Adrenal gland (tissue), 9 donors: ENCODE measurements at regions not wholly inside any gene's neighbourhood (a gene's known extent, or its start where the extent isn't known, plus 50 kb on each side); places are given as distances from the start of the nearest gene placed in this dataset.
"Not testable (repeated sequence)": the region's sequence is repeated elsewhere in the genome, so short reads cannot be mapped to it uniquely, and the experiment has no call there.

Experiments
- DNase-seq, 7 donors: peaks; one replicate each; pipeline ENCODE4 v3.0.0-alpha.2; 2019 to 2020
- H3K27ac ChIP-seq, 5 donors: fragments of 200-600 bp; sonication (generic) in 4 of 5; 1 replicate in 3 of 5; 2 replicates in 2 of 5; pipeline versions ENCODE4 v1.5.1 to v1.8.0; 2016 to 2020; ENCODE audit warnings: mild to moderate bottlenecking in 1 of 5
- H3K27me3 ChIP-seq: fragments of 200-600 bp; 2 replicates; pipeline ENCODE4 v1.8.0; 2021
- H3K36me3 ChIP-seq, 2 donors: fragments of 200-600 bp; replicated peaks in 1 of 2; 1 replicate in 1 of 2; 2 replicates in 1 of 2; pipeline versions ENCODE4 v1.5.1 to v1.8.0; 2018 to 2022
- H3K4me1 ChIP-seq, 2 donors: fragments of 200-600 bp; replicated peaks in 1 of 2; 1 replicate in 1 of 2; 2 replicates in 1 of 2; pipeline versions ENCODE4 v1.5.1 to v1.8.0; 2018 to 2021
- H3K4me3 ChIP-seq, 4 donors: fragments of 200-600 bp; sonication (generic) in 3 of 4; one replicate each; pipeline ENCODE4 v1.5.1; 2016 to 2018
- H3K9me3 ChIP-seq, 3 donors: fragments of 200-600 bp; sonication (generic) in 1 of 3; replicated peaks in 1 of 3; 1 replicate in 2 of 3; 2 replicates in 1 of 3; pipeline versions ENCODE4 v1.5.1 to v1.8.0; 2016 to 2021
- POLR2A ChIP-seq, 2 donors: fragments of 450-650 bp; IDR thresholded peaks; one replicate each; pipeline ENCODE4 v1.6.1; 2017; ENCODE audit warnings: antibody characterized with exemption in 2 of 2, mild to moderate bottlenecking in 2 of 2, moderate library complexity in 1 of 2
- WGBS, 4 donors: extraction: QIAGEN DNeasy Blood & Tissue Kit in 2 of 4; methylation state at CpG; one replicate each; pipeline versions ENCODE4 v1.1.5 to v1.1.7; 2013 to 2017; 5-methylcytosine and 5-hydroxymethylcytosine counted together
- intact Hi-C, 2 donors: fragments of 100-400 bp; cut with DNase I; formaldehyde crosslinking; loops; one replicate each; pipeline versions ENCODE4 v1.14.1 to v1.15.0; 2022 to 2023
- TF ChIP-seq, protein P1 (sequence below), 6 experiments: fragments of 450-650 bp in 4 of 6; fragments of 200-600 bp in 2 of 6; sonication (generic) in 1 of 6; IDR thresholded peaks; 1 replicate in 5 of 6; 2 replicates in 1 of 6; pipeline versions ENCODE4 v1.5.1 to v1.8.0; 2016 to 2021; ENCODE audit warnings: antibody characterized with exemption in 6 of 6, mild to moderate bottlenecking in 2 of 6, moderate library complexity in 1 of 6
- donor health status: healthy with polysubstance abuse.
- donor health status: Bipolar disorder and iron deficiency.
- donor health status: DM: yes; HTN: yes; CAD: no.
- donor health status: DM: no; HTN: no; CAD: no.
- donor health status: DM: no; HTN: no; CAD: no.

DNA sequence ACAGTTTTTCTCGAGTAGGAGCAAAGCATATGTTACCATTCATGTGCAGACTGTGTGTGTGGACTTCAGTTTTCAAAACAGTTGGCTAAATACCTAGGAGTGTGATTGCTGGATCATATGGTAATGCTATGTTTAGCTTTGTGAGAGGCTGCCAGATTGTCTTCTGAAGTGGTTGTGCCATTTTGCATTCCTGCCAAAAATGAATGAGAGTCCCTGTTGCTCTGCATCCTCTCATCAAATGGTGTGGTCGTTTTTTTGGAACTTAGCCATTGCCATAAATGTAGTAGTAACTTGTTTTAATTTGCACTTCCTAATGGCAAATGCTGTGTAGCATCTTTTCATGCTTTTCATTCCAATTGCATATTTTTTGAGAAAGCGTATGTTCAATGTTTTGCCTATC lies 77.2 kb upstream of the NDN start:
- Histone ChIP-seq H3K36me3 (no peaks in the 10 kb centered on the region), H3K4me1 (no peaks in the 10 kb centered on the region), H3K9me3 (no peaks in the 10 kb centered on the region), H3K27ac (no peak overlapping the region), H3K4me3 (no peak overlapping the region), H3K27me3 (no peaks in the 10 kb centered on the region)
- WGBS, 4 donors, result 46 to 55% (median 50%) methylated on average over 3 of the region's 3 CpGs
- DNase-seq, result no peak
- TF ChIP-seq, protein P1, sequence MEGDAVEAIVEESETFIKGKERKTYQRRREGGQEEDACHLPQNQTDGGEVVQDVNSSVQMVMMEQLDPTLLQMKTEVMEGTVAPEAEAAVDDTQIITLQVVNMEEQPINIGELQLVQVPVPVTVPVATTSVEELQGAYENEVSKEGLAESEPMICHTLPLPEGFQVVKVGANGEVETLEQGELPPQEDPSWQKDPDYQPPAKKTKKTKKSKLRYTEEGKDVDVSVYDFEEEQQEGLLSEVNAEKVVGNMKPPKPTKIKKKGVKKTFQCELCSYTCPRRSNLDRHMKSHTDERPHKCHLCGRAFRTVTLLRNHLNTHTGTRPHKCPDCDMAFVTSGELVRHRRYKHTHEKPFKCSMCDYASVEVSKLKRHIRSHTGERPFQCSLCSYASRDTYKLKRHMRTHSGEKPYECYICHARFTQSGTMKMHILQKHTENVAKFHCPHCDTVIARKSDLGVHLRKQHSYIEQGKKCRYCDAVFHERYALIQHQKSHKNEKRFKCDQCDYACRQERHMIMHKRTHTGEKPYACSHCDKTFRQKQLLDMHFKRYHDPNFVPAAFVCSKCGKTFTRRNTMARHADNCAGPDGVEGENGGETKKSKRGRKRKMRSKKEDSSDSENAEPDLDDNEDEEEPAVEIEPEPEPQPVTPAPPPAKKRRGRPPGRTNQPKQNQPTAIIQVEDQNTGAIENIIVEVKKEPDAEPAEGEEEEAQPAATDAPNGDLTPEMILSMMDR (IDR thresholded peaks at IDR 0.05), result no peak
- no peak for TF ChIP-seq POLR2A (IDR thresholded peaks at IDR 0.05)
- intact Hi-C loops, result no loop called here

DNA sequence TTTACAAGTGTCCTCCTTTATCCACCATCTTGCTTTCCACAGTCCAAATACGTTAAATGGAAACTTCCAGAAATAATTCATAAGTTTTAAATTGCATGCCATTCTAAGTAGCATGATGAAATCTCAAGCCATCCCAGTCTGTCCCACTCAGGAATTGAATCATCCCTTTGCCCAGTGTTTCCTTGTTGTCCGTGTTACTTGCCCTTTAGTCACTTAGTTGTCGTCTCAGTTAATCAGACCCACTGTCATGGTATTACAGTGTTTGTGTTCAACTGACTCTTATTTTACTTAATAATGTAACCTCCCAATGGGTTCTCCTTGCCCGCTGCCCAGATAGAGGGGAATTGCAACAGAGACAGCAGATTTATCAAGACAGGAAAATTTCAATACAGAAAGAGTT lies 77.6 kb upstream of the NDN start:
- no peaks in the 10 kb centered on the region for H3K36me3 ChIP-seq
- H3K4me3 ChIP-seq, result no peak overlapping the region
- intact Hi-C loops, result no loop called here
- DNase-seq, result no peak
- no peaks in the 10 kb centered on the region for H3K9me3 ChIP-seq
- H3K27me3 ChIP-seq, result no peaks in the 10 kb centered on the region
- 69 to 80% (median 75%) methylated on average over 4 of the region's 4 CpGs for WGBS, 4 donors
- H3K4me1 ChIP-seq, result no peaks in the 10 kb centered on the region
- TF ChIP-seq POLR2A (IDR thresholded peaks at IDR 0.05), result no peak
- no peak overlapping the region for H3K27ac ChIP-seq

DNA sequence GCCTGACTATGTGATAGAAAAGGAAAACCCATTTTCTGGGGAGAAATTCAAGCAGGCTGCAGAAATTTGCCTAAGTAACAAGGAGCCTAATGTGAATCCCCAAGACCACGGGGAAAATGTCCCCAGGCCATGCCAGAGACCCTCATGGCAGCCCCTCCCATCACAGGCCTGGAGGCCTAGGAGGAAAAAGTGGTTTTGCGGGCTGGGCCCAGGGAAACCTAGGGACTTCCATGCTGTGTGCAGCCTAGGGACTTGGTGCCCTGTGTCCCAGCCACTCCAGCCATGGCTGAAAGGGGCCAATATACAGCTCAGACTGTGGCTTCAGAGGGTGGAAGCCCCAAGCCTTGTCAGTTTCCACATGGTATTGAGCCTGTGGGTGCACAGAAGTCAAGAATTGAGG lies 79.7 kb upstream of the NDN start:
- intact Hi-C loops, H3K27ac ChIP-seq, DNase-seq, H3K27me3 ChIP-seq, H3K9me3 ChIP-seq, H3K4me1 ChIP-seq, H3K36me3 ChIP-seq, H3K4me3 ChIP-seq: not testable (repeated sequence)
- WGBS, 4 donors, result 57 to 75% (median 68%) methylated on average over 2 of the region's 2 CpGs

GRCh38 chr15:23773093-23773492 lies 86.0 kb upstream of the NDN start:
- Histone ChIP-seq H3K27me3 (no peaks in the 10 kb centered on the region), H3K4me3 (no peak overlapping the region), H3K36me3 (no peaks in the 10 kb centered on the region), H3K9me3 (no peaks in the 10 kb centered on the region), H3K27ac (no peak overlapping the region), H3K4me1 (no peaks in the 10 kb centered on the region)
- no peak for TF ChIP-seq POLR2A (IDR thresholded peaks at IDR 0.05)
- TF ChIP-seq, protein P1 (IDR thresholded peaks at IDR 0.05), result no peak
- DNase-seq, result no peak
- intact Hi-C loops, result no loop called here

- TF ChIP-seq, protein P1 (IDR thresholded peaks at IDR 0.05), result no peak
- no peak for TF ChIP-seq POLR2A (IDR thresholded peaks at IDR 0.05)
- intact Hi-C loops, result no loop called here
- Histone ChIP-seq H3K4me3 (no peak overlapping the region), H3K27ac (no peak overlapping the region), H3K4me1 (no peaks in the 10 kb centered on the region), H3K9me3 (no peaks in the 10 kb centered on the region), H3K27me3 (no peaks in the 10 kb centered on the region), H3K36me3 (no peaks in the 10 kb centered on the region)
- 16 to 29% (median 25%) methylated on average over 2 of the region's 2 CpGs for WGBS, 4 donors
- DNase-seq, result no peak
These were observed 100.4 kb upstream of the NDN start for GRCh38 chr15:23787346-23788105.
